DND-41 (cell line): ENCODE measurements at regions not wholly inside any gene's neighbourhood (a gene's known extent, or its start where the extent isn't known, plus 50 kb on each side); places are given as distances from the start of the nearest gene placed in this dataset.

Experiments
- ATAC-seq: fragments of 200-7000 bp; cut with Tn5 transposase; 3 replicates; pipeline ENCODE4 v1.9.1; 2021; ENCODE audit warnings: low read depth; ENCODE audit not compliant: insufficient read depth
- DNase-seq: peaks from one replicate; pipeline ENCODE4 v3.0.0-alpha.2; 2020
- H2AFZ ChIP-seq: 2 replicates; pipeline ENCODE4 v1.6.0; 2012; ENCODE audit warnings: low read depth, low read length
- H3K27ac ChIP-seq: 2 replicates; pipeline ENCODE4 v1.5.1; 2012; ENCODE audit warnings: low read length, inconsistent platforms
- H3K27me3 ChIP-seq: fragments of 200-600 bp; sonication (generic); 2 replicates; pipeline ENCODE4 v1.6.0; 2012; ENCODE audit warnings: low read length, mild to moderate bottlenecking, inconsistent platforms; ENCODE audit not compliant: insufficient read depth, poor library complexity
- H3K36me3 ChIP-seq: 2 replicates; pipeline ENCODE4 v1.5.1; 2012; ENCODE audit warnings: low read length, inconsistent platforms; ENCODE audit not compliant: insufficient read depth
- H3K4me1 ChIP-seq: 2 replicates; pipeline ENCODE4 v1.5.1; 2012; ENCODE audit warnings: mild to moderate bottlenecking, low read length; ENCODE audit not compliant: insufficient read depth
- H3K4me2 ChIP-seq: 2 replicates; pipeline ENCODE4 v1.6.0; 2012; ENCODE audit warnings: mild to moderate bottlenecking, moderate library complexity, low read length, inconsistent platforms; ENCODE audit not compliant: insufficient read depth
- H3K4me3 ChIP-seq, 2 experiments: fragments of 200-600 bp in 1 of 2; shearing (Covaris generic) in 1 of 2; 2 replicates each; pipeline ENCODE4 v1.5.1; 2012 to 2016; ENCODE audit warnings: inconsistent platforms in 2 of 2, low read length in 2 of 2, mild to moderate bottlenecking in 2 of 2, low read depth in 1 of 2, moderate library complexity in 1 of 2
- H3K79me2 ChIP-seq: 2 replicates; pipeline ENCODE4 v1.6.0; 2012; ENCODE audit warnings: low read length, inconsistent platforms; ENCODE audit not compliant: insufficient read depth
- H3K9ac ChIP-seq: 2 replicates; pipeline ENCODE4 v1.6.0; 2012; ENCODE audit warnings: low read depth, mild to moderate bottlenecking, inconsistent platforms, low read length, moderate library complexity
- H3K9me3 ChIP-seq: 2 replicates; pipeline ENCODE4 v1.5.1; 2012; ENCODE audit warnings: low read length, moderate library complexity, mild to moderate bottlenecking, inconsistent platforms; ENCODE audit not compliant: insufficient read depth, severe bottlenecking
- H4K20me1 ChIP-seq: 2 replicates; pipeline ENCODE4 v1.6.0; 2012; ENCODE audit warnings: low read length; ENCODE audit not compliant: insufficient read depth
- CTCF ChIP-seq: IDR thresholded peaks from 2 replicates; pipeline ENCODE4 v1.5.1; 2012; ENCODE audit warnings: borderline replicate concordance, low read length, moderate library complexity, mild to moderate bottlenecking; ENCODE audit not compliant: poor library complexity, severe bottlenecking; ENCODE audit errors: extremely low read depth
- EZH2 ChIP-seq: IDR thresholded peaks from 3 replicates; pipeline ENCODE4 v1.6.1; 2012; ENCODE audit warnings: borderline replicate concordance, low read depth, mild to moderate bottlenecking, moderate library complexity, low read length, inconsistent platforms; ENCODE audit not compliant: severe bottlenecking

- Histone ChIP-seq H3K9ac (no peak overlapping the region), H3K4me3 (no peak overlapping the region), H3K27ac (no peak overlapping the region), H3K79me2 (no peaks in the 10 kb centered on the region), H3K9me3 (no peaks in the 10 kb centered on the region), H3K36me3 (no peaks in the 10 kb centered on the region), H4K20me1 (no peaks in the 10 kb centered on the region), H2AFZ (no peak overlapping the region), H3K4me2 (no peak overlapping the region), H3K4me1 (no peaks in the 10 kb centered on the region), H3K27me3 (no peaks in the 10 kb centered on the region)
- ATAC-seq (no peak), DNase-seq (no peak)
- TF ChIP-seq EZH2 (no peak), CTCF (no peak)
These were observed 251.4 kb upstream of the POF1B start for GRCh38 chrX:85630901-85631300.

DNA sequence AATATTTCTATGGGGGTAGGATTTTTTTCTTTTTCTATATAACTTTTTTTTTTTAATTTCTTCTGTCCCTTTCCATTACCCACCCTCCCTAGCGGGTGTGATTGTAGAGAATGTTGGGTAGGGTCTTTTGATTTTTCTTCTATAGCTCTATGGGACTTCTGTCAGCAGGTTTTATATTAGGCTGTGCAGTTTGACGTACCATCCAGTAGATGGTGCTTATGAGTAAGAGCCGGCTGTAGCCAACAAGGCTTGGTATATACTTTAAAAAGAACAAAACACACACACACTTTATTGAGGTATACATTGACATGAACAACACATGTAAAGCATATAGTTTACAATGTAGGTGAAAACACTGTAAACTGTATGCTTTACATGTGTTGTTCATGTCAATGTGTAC, 247.9 kb upstream of the POF1B start:
- Histone ChIP-seq H3K4me1 (no peaks in the 10 kb centered on the region), H3K27ac (no peak overlapping the region), H3K4me2 (no peak overlapping the region), H3K4me3 (no peak overlapping the region), H3K9ac (no peak overlapping the region), H3K79me2 (no peaks in the 10 kb centered on the region), H3K27me3 (no peaks in the 10 kb centered on the region), H4K20me1 (no peaks in the 10 kb centered on the region), H3K9me3 (no peaks in the 10 kb centered on the region), H3K36me3 (no peaks in the 10 kb centered on the region), H2AFZ (no peak overlapping the region)
- ATAC-seq, result no peak
- DNase-seq, result no peak
- TF ChIP-seq CTCF (peak; percentile 53), EZH2 (no peak)

DNA sequence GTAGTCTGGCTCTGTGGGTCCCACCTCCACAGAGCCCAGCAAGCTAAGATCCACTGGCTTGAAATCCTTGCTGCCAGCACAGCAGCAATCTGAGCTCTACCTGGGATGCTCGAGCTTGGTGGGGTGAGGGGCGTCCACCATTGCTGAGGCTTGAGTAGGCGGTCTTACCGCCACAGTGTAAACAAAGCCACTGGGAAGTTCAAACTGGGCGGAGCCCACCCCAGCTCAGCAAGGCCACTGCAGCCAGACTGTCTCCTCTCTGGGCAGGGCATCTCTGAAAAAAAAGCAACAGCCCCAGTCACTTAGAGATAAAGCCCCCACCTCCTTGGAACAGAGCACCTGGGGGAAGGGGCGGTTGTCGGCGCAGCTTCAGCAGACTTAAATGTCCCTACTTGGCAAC, 243.2 kb upstream of the POF1B start:
- ATAC-seq, result no peak
- no peaks in the 10 kb centered on the region for H3K9me3 ChIP-seq
- no peaks in the 10 kb centered on the region for H3K27me3 ChIP-seq
- no peaks in the 10 kb centered on the region for H4K20me1 ChIP-seq
- no peak overlapping the region for H3K9ac ChIP-seq
- no peak overlapping the region for H3K4me2 ChIP-seq
- H3K36me3 ChIP-seq, result no peaks in the 10 kb centered on the region
- no peaks in the 10 kb centered on the region for H3K4me1 ChIP-seq
- H3K79me2 ChIP-seq, result no peaks in the 10 kb centered on the region
- H3K27ac ChIP-seq, result no peak overlapping the region
- no peak overlapping the region for H3K4me3 ChIP-seq
- H2AFZ ChIP-seq, result no peak overlapping the region
- DNase-seq, result no peak
- TF ChIP-seq EZH2, result no peak
- TF ChIP-seq CTCF, result no peak

DNA sequence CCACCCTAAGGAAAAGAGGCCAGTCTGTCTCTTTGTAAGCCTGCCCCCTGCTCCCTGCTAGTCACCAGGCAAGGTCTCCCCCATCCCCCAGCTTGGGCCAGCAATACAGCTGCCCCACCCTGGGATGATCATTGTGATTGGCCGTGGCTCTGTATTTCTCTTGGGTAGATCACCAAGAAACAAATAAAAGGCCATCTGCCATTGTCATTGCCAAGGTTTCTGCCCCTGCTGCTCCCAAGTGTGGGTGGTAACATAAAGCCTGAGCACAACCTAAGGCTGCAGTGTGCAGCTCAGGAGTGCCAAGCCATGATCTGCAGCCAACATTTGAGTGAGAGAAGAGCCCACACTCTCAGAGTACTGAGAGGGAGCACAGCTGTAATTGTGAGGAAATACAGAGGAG, 241.0 kb upstream of the POF1B start:
- Histone ChIP-seq H3K4me1 (no peaks in the 10 kb centered on the region), H3K79me2 (no peaks in the 10 kb centered on the region), H4K20me1 (no peaks in the 10 kb centered on the region), H2AFZ (no peak overlapping the region), H3K36me3 (no peaks in the 10 kb centered on the region), H3K9me3 (no peaks in the 10 kb centered on the region), H3K4me3 (no peak overlapping the region), H3K4me2 (no peak overlapping the region), H3K27me3 (no peaks in the 10 kb centered on the region), H3K27ac (no peak overlapping the region), H3K9ac (no peak overlapping the region)
- DNase-seq (no peak), ATAC-seq (no peak)
- TF ChIP-seq CTCF, result no peak
- TF ChIP-seq EZH2, result no peak
